ENCODE measurements at regions not wholly inside any gene's neighbourhood (a gene's known extent, or its start where the extent isn't known, plus 50 kb on each side); places are given as distances from the start of the nearest gene placed in this dataset.

DNA sequence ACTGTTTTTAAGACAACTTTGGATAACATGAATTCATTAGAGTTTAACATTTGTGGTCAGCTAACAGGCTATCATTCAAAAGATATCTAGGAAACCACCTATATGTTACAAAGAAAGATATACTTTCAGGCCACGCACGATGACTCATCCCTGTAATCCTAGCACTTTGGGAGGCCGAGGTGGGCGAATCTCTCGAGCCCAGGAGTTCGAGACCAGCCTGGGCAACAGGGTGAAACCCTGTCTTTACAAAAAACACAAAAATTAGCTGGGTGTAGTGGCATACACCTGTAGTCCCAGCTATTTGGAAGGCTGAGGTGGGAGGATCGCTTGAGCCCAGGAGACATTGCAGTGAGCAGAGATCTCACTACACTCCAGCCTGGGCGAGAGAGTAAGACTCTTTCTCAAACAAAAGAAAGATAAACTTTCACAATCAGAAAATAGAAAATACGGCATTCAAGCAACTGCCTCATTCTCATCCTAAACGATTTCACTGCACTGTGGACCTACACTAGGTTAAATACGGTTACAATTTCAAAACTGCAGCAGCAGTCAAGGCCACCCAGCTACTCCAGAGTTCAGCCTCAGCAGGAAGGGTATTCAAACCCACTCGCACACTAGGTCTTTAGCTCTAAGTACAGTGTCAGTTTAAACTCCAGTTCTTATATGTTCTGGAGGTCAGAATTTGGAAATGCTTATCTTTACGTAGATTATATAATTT lies 250.0 kb upstream of the SLC39A10 start:
- TF ChIP-seq, protein P1, sequence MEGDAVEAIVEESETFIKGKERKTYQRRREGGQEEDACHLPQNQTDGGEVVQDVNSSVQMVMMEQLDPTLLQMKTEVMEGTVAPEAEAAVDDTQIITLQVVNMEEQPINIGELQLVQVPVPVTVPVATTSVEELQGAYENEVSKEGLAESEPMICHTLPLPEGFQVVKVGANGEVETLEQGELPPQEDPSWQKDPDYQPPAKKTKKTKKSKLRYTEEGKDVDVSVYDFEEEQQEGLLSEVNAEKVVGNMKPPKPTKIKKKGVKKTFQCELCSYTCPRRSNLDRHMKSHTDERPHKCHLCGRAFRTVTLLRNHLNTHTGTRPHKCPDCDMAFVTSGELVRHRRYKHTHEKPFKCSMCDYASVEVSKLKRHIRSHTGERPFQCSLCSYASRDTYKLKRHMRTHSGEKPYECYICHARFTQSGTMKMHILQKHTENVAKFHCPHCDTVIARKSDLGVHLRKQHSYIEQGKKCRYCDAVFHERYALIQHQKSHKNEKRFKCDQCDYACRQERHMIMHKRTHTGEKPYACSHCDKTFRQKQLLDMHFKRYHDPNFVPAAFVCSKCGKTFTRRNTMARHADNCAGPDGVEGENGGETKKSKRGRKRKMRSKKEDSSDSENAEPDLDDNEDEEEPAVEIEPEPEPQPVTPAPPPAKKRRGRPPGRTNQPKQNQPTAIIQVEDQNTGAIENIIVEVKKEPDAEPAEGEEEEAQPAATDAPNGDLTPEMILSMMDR (IDR thresholded peaks at IDR 0.05) = no peak
- DNase-seq (ENCODE audit: low spot score) = no peak
- ATAC-seq (ENCODE audit: low FRiP score) = no peak

DNA sequence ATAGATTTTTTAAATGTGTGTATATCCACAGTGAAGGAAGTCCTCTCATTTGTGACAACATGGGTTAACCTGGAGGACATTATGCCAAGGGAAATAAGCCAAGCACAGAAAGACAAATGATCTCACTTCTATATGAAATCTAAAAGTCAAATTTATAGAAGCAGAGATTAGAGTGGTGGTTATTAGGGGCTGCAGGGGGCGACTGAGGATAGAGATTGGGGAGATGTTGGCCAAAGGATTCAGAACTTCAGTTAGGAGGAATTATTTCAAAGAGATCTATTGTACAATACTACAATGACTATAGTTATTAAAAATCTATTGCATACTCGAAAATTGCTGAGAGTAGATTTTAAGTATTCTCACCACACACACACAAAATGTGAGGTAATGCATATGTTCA lies 252.4 kb upstream of the SLC39A10 start:
- TF ChIP-seq, protein P1 (IDR thresholded peaks at IDR 0.05) = no peak
- ATAC-seq (ENCODE audit: low FRiP score) = no peak

DNA sequence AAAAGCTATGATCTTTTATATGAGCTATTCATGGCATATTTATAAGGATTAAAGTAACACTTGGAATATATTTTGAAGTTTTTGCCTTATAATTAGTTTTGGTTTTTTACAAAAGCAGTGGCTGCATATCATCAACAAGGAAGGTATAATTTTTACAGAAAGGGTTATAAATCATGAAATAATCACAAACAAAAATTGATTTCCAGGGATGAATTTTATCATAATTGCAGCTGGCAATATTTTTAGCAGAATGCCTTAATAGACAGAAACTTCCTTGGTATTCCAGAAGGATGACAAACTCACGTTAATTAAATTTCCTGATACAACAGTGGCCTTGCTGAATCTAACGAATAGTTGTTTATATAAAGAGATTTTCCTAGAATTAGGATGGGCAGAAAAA lies 260.5 kb upstream of the SLC39A10 start:
- ATAC-seq (ENCODE audit: low FRiP score) (no peak), DNase-seq (ENCODE audit: low spot score) (no peak)
- TF ChIP-seq, protein P1 (IDR thresholded peaks at IDR 0.05) = no peak

More for the DNA sequence above, 252.4 kb upstream of the SLC39A10 start:
- no peak for DNase-seq (ENCODE audit: low spot score)

DNA sequence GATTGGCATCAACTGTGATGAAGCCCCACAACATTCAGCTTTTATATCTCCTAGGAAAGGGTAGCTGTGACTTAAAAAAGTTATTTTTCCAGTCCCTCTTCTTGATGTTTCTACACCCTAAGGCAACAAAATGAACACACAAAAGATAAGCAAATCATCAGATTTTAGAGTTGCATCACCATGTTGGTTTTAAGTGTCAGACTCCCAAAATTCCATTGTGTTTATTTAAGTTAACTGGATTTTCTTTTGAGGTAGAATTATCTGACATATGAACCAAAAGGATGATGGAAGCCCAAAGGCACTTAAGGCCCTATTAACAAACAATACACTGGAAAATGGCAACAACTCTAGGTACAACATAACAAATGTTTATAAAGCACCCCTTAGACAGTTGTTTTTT lies 261.7 kb upstream of the SLC39A10 start:
- DNase-seq (ENCODE audit: low spot score) (no peak), ATAC-seq (ENCODE audit: low FRiP score) (no peak)
- TF ChIP-seq, protein P1 (IDR thresholded peaks at IDR 0.05) = no peak

DNA sequence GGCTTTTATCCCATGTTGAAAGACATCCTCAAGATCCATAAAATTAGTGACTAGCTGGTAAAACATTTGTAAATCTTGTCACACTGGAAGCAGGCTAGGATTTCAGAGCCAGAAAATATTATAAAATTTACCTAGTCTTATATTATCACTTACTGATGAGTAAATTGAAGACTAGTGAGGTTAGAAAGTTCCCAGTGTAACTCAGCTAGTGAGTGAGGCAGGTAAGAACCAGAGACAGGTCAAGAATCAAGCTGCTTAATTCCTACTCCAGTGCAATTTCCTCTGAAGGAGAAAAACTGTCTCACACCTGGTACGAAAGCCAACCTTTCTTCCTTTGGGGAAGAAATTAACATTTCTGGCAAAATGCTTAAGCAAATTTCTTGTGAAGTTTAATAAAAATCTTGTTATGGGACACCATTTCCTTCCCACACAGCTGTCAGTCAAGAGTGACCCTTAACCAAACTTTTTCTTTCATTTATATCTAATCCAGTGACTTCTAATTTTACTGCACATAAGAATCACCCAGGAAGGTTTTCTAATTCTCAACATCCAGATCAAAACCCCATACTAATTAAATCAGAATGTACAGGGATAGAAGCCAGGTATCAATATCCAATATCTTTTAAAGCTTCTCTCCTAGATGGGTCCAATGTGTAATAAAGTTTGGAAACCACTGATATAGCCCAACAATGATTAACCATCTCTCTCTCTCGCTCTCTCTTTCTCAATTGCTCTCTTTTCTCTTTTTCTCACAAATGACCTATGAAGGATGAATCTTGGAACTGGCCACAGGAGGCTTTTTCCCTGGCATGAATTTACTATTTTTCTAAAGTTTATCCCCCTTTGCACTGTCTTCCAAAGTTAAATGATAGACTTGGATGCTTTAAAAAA lies 264.3 kb upstream of the SLC39A10 start:
- no peak for DNase-seq (ENCODE audit: low spot score)
- no peak for ATAC-seq (ENCODE audit: low FRiP score)
- TF ChIP-seq, protein P1 (IDR thresholded peaks at IDR 0.05) = no peak

DNA sequence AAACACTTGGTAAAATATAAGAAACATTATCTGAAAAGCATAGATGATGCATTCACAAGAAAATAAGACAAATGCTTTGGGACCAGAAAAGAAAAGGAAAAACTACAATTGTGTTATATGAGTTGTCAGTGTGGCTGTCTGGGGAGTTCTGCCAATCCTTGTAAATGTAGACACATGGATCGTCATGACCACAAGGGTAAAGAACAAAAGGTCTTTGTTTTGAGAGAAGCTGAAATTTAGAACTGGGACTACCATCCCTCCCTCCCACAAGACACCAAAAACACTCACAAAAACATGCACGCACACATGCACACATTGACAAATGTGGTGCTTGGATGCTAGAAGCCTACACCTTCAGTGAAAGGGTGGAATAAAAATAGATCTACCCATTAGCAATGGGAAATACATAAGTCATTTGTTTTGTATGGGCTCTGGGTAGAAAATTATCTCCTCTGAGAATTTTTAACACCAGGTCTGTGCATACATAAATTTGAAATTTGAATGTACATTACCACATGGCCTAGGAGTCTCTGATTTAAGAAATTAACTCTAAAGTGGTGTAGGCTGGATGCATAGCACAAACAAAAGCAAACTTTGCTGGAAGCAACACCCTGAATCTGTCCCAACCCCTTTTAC lies 266.2 kb upstream of the SLC39A10 start:
- ATAC-seq (ENCODE audit: low FRiP score) = no peak
- DNase-seq (ENCODE audit: low spot score) = no peak
- TF ChIP-seq, protein P1 (IDR thresholded peaks at IDR 0.05) = no peak

All from omental fat pad (tissue), 3 donors.